HepG2 (cell line): ENCODE measurements at regions not wholly inside any gene's neighbourhood (a gene's known extent, or its start where the extent isn't known, plus 50 kb on each side); places are given as distances from the start of the nearest gene placed in this dataset.
"Not testable (repeated sequence)": the region's sequence is repeated elsewhere in the genome, so short reads cannot be mapped to it uniquely, and the experiment has no call there.

Source experiments
- ATAC-seq: fragments of 200-7000 bp; cut with Tn5 transposase; 3 replicates; pipeline ENCODE4 v1.9.1; 2020; ENCODE audit warnings: mild to moderate bottlenecking, moderate library complexity
- BruUV-seq: library from RNA; stranded (reverse); fragments of 400-500 nt; replicated peaks from 2 replicates; lab custom pipeline; 2021; lab: Mats Ljungman, UMichigan
- CTCF ChIA-PET: fragments of 300-600 bp; formaldehyde crosslinking; extraction: SDS; loops from one replicate; lab custom pipeline; 2021; ENCODE audit warnings: low total read pairs, inconsistent platforms, low intra/inter-chr PET ratio; lab: Yijun Ruan, JAX
- POLR2A ChIA-PET: fragments of 350-600 bp; sonication (Branson Sonifier 250); formaldehyde crosslinking; loops from one replicate; lab custom pipeline; 2020; ENCODE audit warnings: antibody characterized with exemption, inconsistent platforms; lab: Yijun Ruan, JAX
- DNase-seq: peaks from one replicate; pipeline ENCODE4 v3.0.0-alpha.2; 2015; ENCODE audit warnings: low spot score
- FAIRE-seq: peaks from 3 replicates; lab custom pipeline; 2011; peaks lifted over from hg19 to GRCh38; lab: Jason Lieb, UNC
- H2AFZ ChIP-seq: one replicate; pipeline ENCODE4 v1.6.1; 2011; ENCODE audit warnings: low read length, inconsistent platforms
- H3K27ac ChIP-seq: fragments of 300-600 bp; 3 replicates; pipeline ENCODE4 v1.8.0; 2011; ENCODE audit warnings: mixed run types, mild to moderate bottlenecking, mixed read lengths, low read length, inconsistent platforms; ENCODE audit not compliant: insufficient read depth; ENCODE audit errors: extremely low read length
- H3K27me3 ChIP-seq, 2 experiments: fragments of 200-600 bp in 1 of 2; 2 replicates in 1 of 2; 3 replicates in 1 of 2; pipeline versions ENCODE4 v1.6.0 to v1.8.0; 2011; ENCODE audit warnings: low read length in 2 of 2, mild to moderate bottlenecking in 2 of 2, moderate library complexity in 2 of 2, inconsistent platforms in 1 of 2; ENCODE audit not compliant: insufficient read depth in 2 of 2, control insufficient read depth in 1 of 2
- H3K36me3 ChIP-seq, 2 experiments: fragments of 200-600 bp in 1 of 2; replicated peaks in 1 of 2; 2 replicates in 1 of 2; 3 replicates in 1 of 2; pipeline versions ENCODE4 v1.5.1 to v1.8.0; 2011; ENCODE audit warnings: low read length in 2 of 2, inconsistent platforms in 1 of 2; ENCODE audit not compliant: insufficient read depth in 2 of 2, control insufficient read depth in 1 of 2
- H3K4me1 ChIP-seq: 2 replicates; pipeline ENCODE4 v1.5.1; 2012; ENCODE audit warnings: low read length, inconsistent platforms; ENCODE audit not compliant: insufficient read depth
- H3K4me2 ChIP-seq: 2 replicates; pipeline ENCODE4 v1.6.0; 2011; ENCODE audit warnings: low read depth, low read length, inconsistent platforms
- H3K4me3 ChIP-seq, 3 experiments: fragments of 200-600 bp in 1 of 3; sonication (generic), shearing (Covaris generic) in 1 of 3; replicated peaks in 1 of 3; 2 replicates each; pipeline ENCODE4 v1.5.1; 2011 to 2016; ENCODE audit warnings: low read length in 3 of 3, inconsistent platforms in 2 of 3, low read depth in 2 of 3, mild to moderate bottlenecking in 2 of 3, control low read depth in 1 of 3, mixed read lengths in 1 of 3; ENCODE audit not compliant: insufficient read depth in 1 of 3
- H3K79me2 ChIP-seq: one replicate; pipeline ENCODE4 v1.6.1; 2011; ENCODE audit warnings: low read length, inconsistent platforms; ENCODE audit not compliant: insufficient read depth
- H3K9ac ChIP-seq: 2 replicates; pipeline ENCODE4 v1.6.0; 2011; ENCODE audit warnings: mild to moderate bottlenecking, low read depth, low read length, inconsistent platforms; ENCODE audit not compliant: insufficient read depth
- H3K9me3 ChIP-seq: 2 replicates; pipeline ENCODE4 v1.5.1; 2012; ENCODE audit warnings: mild to moderate bottlenecking, low read length
- H4K20me1 ChIP-seq: 2 replicates; pipeline ENCODE4 v1.6.0; 2011; ENCODE audit warnings: inconsistent platforms, mild to moderate bottlenecking, low read length, moderate library complexity; ENCODE audit not compliant: insufficient read depth
- HMGA1 ChIP-seq: sonication (generic); formaldehyde crosslinking; conservative IDR thresholded peaks from 2 replicates; pipeline ENCODE4 v1.4.0; 2020; ENCODE audit warnings: missing genetic modification reagents
- NFRKB ChIP-seq: fragments of 450-650 bp; IDR thresholded peaks from 2 replicates; pipeline ENCODE4 v1.6.1; 2017
- THAP11 ChIP-seq: IDR thresholded peaks from 2 replicates; pipeline ENCODE4 v1.6.1; 2016; ENCODE audit warnings: missing biosample characterization, missing genetic modification reagents
- ZNF510 ChIP-seq: sonication (generic); formaldehyde crosslinking; IDR thresholded peaks from 2 replicates; pipeline ENCODE4 v1.4.0; 2020; ENCODE audit warnings: low read depth, mild to moderate bottlenecking, missing genetic modification reagents
- ZNF543 ChIP-seq: sonication (generic); formaldehyde crosslinking; IDR thresholded peaks from 2 replicates; pipeline ENCODE4 v1.4.0; 2020; ENCODE audit warnings: mild to moderate bottlenecking, missing genetic modification reagents
- WGBS: methylation state at CpG from one replicate; pipeline ENCODE4 v1.1.6; 2017; ENCODE audit warnings: low lambda C conversion rate; 5-methylcytosine and 5-hydroxymethylcytosine counted together
- in situ Hi-C: cut with HindIII; loops from 2 replicates; pipeline ENCODE4 v1.10.0; 2017; ENCODE audit warnings: low pct_unique_long_range_greater_than_20kb; ENCODE audit not compliant: extremely low pct_ligation_motif_present
- intact Hi-C: fragments of 100-400 bp; cut with micrococcal nuclease; formaldehyde crosslinking; loops from one replicate; pipeline ENCODE4 v1.10.0; 2022; ENCODE audit not compliant: unreplicated experiment
- TF ChIP-seq, protein P1 (sequence below): IDR thresholded peaks from 2 replicates; pipeline ENCODE4 v1.6.1; 2016
- TF ChIP-seq, protein P2 (sequence below): sonication (generic); formaldehyde crosslinking; IDR thresholded peaks from 2 replicates; pipeline ENCODE4 v1.4.0; 2020; ENCODE audit warnings: missing genetic modification reagents, borderline replicate concordance

DNA sequence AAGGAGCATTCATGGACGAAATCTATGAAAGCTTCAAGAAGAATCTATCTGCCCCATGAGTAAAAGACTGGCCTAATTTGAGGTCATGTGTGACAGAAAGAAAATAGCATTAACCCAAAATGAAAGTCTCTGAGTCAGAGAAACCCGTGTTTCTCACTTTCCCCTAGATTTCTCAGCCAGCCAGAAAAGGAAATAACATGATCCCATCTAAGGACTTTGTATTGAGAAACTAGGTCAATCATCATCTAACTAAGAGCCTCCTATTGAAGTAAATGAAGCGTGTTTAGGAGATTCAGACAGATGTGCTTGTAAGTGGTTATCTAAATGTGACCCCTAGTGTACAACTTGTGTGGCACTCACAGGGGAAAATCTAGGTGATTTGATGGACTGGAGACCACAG, 77.3 kb upstream of the ZNF366 start:
- ATAC-seq (no peak), FAIRE-seq (no peak), DNase-seq (no peak)
- no TSS peak for BruUV-seq
- ChIA-PET POLR2A (no interaction called here), CTCF (no interaction called here)
- H3K4me2 ChIP-seq, result no peak overlapping the region
- no peaks in the 10 kb centered on the region for H3K36me3 ChIP-seq
- H4K20me1 ChIP-seq, result no peaks in the 10 kb centered on the region
- H3K9ac ChIP-seq, result no peak overlapping the region
- no peaks in the 10 kb centered on the region for H3K9me3 ChIP-seq
- TF ChIP-seq THAP11 (CRISPR knock-in tag) (no peak), NFRKB (no peak), ZNF543 (no peak), HMGA1 (CRISPR knock-in tag) (no peak), ZNF510 (CRISPR knock-in tag) (no peak)
- TF ChIP-seq, protein P1, sequence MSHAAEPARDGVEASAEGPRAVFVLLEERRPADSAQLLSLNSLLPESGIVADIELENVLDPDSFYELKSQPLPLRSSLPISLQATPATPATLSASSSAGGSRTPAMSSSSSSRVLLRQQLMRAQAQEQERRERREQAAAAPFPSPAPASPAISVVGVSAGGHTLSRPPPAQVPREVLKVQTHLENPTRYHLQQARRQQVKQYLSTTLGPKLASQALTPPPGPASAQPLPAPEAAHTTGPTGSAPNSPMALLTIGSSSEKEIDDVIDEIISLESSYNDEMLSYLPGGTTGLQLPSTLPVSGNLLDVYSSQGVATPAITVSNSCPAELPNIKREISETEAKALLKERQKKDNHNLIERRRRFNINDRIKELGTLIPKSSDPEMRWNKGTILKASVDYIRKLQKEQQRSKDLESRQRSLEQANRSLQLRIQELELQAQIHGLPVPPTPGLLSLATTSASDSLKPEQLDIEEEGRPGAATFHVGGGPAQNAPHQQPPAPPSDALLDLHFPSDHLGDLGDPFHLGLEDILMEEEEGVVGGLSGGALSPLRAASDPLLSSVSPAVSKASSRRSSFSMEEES (CRISPR knock-in tag), result no peak
- TF ChIP-seq, protein P2, sequence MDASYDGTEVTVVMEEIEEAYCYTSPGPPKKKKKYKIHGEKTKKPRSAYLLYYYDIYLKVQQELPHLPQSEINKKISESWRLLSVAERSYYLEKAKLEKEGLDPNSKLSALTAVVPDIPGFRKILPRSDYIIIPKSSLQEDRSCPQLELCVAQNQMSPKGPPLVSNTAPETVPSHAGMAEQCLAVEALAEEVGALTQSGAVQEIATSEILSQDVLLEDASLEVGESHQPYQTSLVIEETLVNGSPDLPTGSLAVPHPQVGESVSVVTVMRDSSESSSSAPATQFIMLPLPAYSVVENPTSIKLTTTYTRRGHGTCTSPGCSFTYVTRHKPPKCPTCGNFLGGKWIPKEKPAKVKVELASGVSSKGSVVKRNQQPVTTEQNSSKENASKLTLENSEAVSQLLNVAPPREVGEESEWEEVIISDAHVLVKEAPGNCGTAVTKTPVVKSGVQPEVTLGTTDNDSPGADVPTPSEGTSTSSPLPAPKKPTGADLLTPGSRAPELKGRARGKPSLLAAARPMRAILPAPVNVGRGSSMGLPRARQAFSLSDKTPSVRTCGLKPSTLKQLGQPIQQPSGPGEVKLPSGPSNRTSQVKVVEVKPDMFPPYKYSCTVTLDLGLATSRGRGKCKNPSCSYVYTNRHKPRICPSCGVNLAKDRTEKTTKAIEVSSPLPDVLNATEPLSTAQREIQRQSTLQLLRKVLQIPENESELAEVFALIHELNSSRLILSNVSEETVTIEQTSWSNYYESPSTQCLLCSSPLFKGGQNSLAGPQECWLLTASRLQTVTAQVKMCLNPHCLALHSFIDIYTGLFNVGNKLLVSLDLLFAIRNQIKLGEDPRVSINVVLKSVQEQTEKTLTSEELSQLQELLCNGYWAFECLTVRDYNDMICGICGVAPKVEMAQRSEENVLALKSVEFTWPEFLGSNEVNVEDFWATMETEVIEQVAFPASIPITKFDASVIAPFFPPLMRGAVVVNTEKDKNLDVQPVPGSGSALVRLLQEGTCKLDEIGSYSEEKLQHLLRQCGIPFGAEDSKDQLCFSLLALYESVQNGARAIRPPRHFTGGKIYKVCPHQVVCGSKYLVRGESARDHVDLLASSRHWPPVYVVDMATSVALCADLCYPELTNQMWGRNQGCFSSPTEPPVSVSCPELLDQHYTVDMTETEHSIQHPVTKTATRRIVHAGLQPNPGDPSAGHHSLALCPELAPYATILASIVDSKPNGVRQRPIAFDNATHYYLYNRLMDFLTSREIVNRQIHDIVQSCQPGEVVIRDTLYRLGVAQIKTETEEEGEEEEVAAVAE (CRISPR knock-in tag), result no peak
- 2% methylated on average over 3 of the region's 3 CpGs for WGBS
- H3K79me2 ChIP-seq, result no peaks in the 10 kb centered on the region
- no peaks in the 10 kb centered on the region for H3K4me1 ChIP-seq
- no peak overlapping the region for H3K27ac ChIP-seq
- peaks cover 0 to 5% of the 10 kb centered on the region in 2 experiments; a peak in 2 of 5 replicates for H3K27me3 ChIP-seq
- no peak overlapping the region for H3K4me3 ChIP-seq
- intact Hi-C loops (no loop called here), in situ Hi-C loops (no loop called here)
- H2AFZ ChIP-seq, result no peak overlapping the region

DNA sequence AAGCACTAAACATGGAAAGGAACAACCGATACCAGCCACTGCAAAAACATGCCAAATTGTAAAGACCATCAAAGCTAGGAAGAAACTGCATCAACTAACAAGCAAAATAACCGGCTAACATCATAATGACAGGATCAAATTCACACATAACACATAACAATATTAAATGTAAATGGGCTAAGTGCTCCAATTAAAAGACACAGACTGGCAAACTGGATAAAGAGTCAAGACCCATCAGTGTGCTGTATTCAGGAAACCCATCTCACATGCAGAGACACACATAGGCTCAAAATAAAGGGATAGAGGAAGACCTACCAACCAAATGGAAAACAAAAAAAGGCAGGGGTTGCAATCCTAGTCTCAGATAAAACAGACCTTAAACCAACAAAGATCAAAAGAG, 72.1 kb upstream of the ZNF366 start:
- not testable (repeated sequence) for FAIRE-seq

More for the DNA sequence above, 72.1 kb upstream of the ZNF366 start:
- intact Hi-C loops, H3K4me2 ChIP-seq, CTCF ChIA-PET, H3K9ac ChIP-seq, H3K36me3 ChIP-seq, H3K9me3 ChIP-seq, H3K4me1 ChIP-seq, H2AFZ ChIP-seq, in situ Hi-C loops, H4K20me1 ChIP-seq, ATAC-seq, POLR2A ChIA-PET, H3K27ac ChIP-seq, H3K27me3 ChIP-seq, DNase-seq, H3K79me2 ChIP-seq, H3K4me3 ChIP-seq, BruUV-seq: not testable (repeated sequence)
- WGBS, result 60% methylated on average over 2 of the region's 2 CpGs
